HepG2 (cell line): ENCODE measurements at regions not wholly inside any gene's neighbourhood (a gene's known extent, or its start where the extent isn't known, plus 50 kb on each side); places are given as distances from the start of the nearest gene placed in this dataset.

Source experiments
- NFATC3 ChIP-seq: sonication (generic); formaldehyde crosslinking; IDR thresholded peaks from 2 replicates; pipeline ENCODE4 v1.5.1; 2020; ENCODE audit warnings: mild to moderate bottlenecking, missing genetic modification reagents
- SOX13 ChIP-seq, 3 experiments: fragments of 450-650 bp in 1 of 3; sonication (generic) in 1 of 3; formaldehyde crosslinking in 1 of 3; IDR thresholded peaks in 2 of 3; conservative IDR thresholded peaks in 1 of 3; 2 replicates each; pipeline versions ENCODE4 v1.5.0 to v1.6.1; 2016 to 2020; ENCODE audit warnings: antibody characterized with exemption in 1 of 3, mild to moderate bottlenecking in 1 of 3, missing compliant biosample characterization in 1 of 3, missing genetic modification reagents in 1 of 3, moderate library complexity in 1 of 3
- STAT5B ChIP-seq: sonication (generic); formaldehyde crosslinking; IDR thresholded peaks from 2 replicates; pipeline ENCODE4 v1.4.0; 2020; ENCODE audit warnings: missing genetic modification reagents
- TBX2 ChIP-seq: sonication (generic); formaldehyde crosslinking; IDR thresholded peaks from 2 replicates; pipeline ENCODE4 v1.5.0; 2020; ENCODE audit warnings: missing genetic modification reagents, mild to moderate bottlenecking, borderline replicate concordance
- ZC3H4 ChIP-seq: sonication (generic); formaldehyde crosslinking; IDR thresholded peaks from 2 replicates; pipeline ENCODE4 v1.4.0; 2020; ENCODE audit warnings: missing genetic modification reagents, borderline replicate concordance
- ZFP91 ChIP-seq: sonication (generic); formaldehyde crosslinking; IDR thresholded peaks from 2 replicates; pipeline ENCODE4 v1.9.0; 2022; ENCODE audit warnings: missing genetic modification reagents, mild to moderate bottlenecking, borderline replicate concordance
- ZNF512 ChIP-seq: sonication (generic); formaldehyde crosslinking; IDR thresholded peaks from 2 replicates; pipeline ENCODE4 v1.4.0; 2020; ENCODE audit warnings: mild to moderate bottlenecking, missing genetic modification reagents
- TF ChIP-seq, protein P1 (sequence below): sonication (generic); formaldehyde crosslinking; IDR thresholded peaks from 2 replicates; pipeline ENCODE4 v1.5.1; 2020; ENCODE audit warnings: missing genetic modification reagents, mild to moderate bottlenecking, borderline replicate concordance

- TF ChIP-seq ZFP91 (CRISPR knock-in tag) (no peak), SOX13 (IDR thresholded peaks at IDR 0.05) (no peak), SOX13 (CRISPR knock-in tag; conservative IDR thresholded peaks at IDR 0.05 in 1 of 2, IDR thresholded peaks at IDR 0.05 in 1 of 2) (no peak), ZNF512 (CRISPR knock-in tag) (no peak), NFATC3 (CRISPR knock-in tag) (no peak), ZC3H4 (CRISPR knock-in tag) (no peak), TBX2 (CRISPR knock-in tag) (no peak), STAT5B (CRISPR knock-in tag) (no peak)
- TF ChIP-seq, protein P1, sequence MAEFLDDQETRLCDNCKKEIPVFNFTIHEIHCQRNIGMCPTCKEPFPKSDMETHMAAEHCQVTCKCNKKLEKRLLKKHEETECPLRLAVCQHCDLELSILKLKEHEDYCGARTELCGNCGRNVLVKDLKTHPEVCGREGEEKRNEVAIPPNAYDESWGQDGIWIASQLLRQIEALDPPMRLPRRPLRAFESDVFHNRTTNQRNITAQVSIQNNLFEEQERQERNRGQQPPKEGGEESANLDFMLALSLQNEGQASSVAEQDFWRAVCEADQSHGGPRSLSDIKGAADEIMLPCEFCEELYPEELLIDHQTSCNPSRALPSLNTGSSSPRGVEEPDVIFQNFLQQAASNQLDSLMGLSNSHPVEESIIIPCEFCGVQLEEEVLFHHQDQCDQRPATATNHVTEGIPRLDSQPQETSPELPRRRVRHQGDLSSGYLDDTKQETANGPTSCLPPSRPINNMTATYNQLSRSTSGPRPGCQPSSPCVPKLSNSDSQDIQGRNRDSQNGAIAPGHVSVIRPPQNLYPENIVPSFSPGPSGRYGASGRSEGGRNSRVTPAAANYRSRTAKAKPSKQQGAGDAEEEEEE (CRISPR knock-in tag): no peak
- TF ChIP-seq, all 625 proteins: peak for 0
Measured at GRCh38 chr10:118844731-118845521, 90.2 kb upstream of the CACUL1 start (continued).
